ENCODE measurements at regions not wholly inside any gene's neighbourhood (a gene's known extent, or its start where the extent isn't known, plus 50 kb on each side); places are given as distances from the start of the nearest gene placed in this dataset.
A peak's percentile ranks its signal among the peaks of the same experiment; 100 is the strongest.
"Not testable (repeated sequence)": the region's sequence is repeated elsewhere in the genome, so short reads cannot be mapped to it uniquely, and the experiment has no call there.

DNA sequence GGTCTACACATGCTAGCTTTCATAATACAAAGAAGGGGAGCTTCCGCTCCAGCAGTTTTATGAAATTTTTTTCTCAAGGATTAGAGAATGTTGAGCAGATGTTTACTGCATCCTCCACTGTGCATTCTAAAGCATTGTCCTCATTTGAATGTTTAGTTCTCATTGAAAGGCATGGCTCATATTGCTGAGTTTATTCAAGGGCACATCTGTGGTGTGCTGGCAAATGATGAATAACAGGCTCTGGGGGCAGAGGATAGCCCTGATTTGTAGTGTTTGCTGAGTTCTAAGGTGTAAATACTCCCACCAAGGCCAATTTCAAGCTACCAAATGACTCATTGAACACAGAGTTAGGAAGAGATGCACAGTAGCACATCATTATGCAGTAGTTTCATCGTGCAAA is 303.2 kb upstream of the FAM78B start:
- no peak overlapping the region for H3K4me3 ChIP-seq
- no peak overlapping the region for H3K27ac ChIP-seq
- DNase-seq (ENCODE audit: low read depth in 1 of 2, low spot score in 2 of 2) = no peak

DNA sequence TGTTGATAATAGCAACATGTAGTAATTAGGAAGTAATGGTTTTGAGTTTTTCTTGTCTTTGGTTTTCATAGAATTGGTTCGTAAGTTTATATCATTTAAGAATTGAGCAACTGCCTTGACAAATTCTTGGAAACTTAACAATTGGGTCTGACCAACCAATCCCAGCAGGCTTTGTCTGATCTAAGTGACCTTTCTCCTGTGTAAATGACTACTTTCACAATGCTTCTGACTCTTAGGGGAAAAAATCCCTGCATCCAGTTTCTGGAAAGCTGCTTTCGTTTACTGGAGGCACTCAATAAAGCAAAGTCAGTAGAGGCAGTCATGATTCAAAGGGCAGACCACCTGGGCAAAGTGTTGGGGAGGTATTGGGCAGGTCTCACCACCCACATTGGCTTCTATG is 303.6 kb upstream of the FAM78B start:
- H3K4me1 ChIP-seq (replicated peaks) = no peaks in the 10 kb centered on the region
- no peaks in the 10 kb centered on the region for H3K9me3 ChIP-seq (replicated peaks)
- H3K27ac ChIP-seq = no peak overlapping the region
- H3K27me3 ChIP-seq (replicated peaks) = no peaks in the 10 kb centered on the region
- DNase-seq (ENCODE audit: low read depth in 1 of 2, low spot score in 2 of 2) = no peak
- H3K4me3 ChIP-seq = no peak overlapping the region
- no peaks in the 10 kb centered on the region for H3K36me3 ChIP-seq

More for the DNA sequence above, 303.2 kb upstream of the FAM78B start:
- no peaks in the 10 kb centered on the region for H3K9me3 ChIP-seq (replicated peaks)
- no peaks in the 10 kb centered on the region for H3K4me1 ChIP-seq (replicated peaks)
- no peaks in the 10 kb centered on the region for H3K27me3 ChIP-seq (replicated peaks)
- no peaks in the 10 kb centered on the region for H3K36me3 ChIP-seq

DNA sequence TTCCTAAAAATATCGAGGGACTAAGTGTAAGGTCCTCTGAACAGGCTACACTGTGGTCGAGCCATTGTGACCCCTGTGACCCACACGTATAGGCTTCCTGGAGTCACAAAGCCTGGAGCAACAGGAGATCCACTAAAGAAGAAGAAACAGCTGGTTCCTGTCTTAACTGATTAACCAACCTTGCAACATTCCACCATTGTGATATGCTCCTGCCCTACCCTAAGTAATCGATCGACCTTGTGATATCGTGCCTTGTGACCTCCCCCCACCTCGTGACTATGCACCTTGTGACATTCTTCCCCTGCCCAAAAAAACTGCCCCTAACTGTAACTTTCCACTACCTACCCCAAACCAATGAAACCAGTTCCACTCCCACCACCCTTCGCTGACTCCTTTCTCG is 304.6 kb upstream of the FAM78B start:
- H3K4me3 ChIP-seq = no peak overlapping the region
- DNase-seq (ENCODE audit: low read depth in 1 of 2, low spot score in 2 of 2) = no peak
- no peaks in the 10 kb centered on the region for H3K4me1 ChIP-seq (replicated peaks)
- H3K36me3 ChIP-seq = no peaks in the 10 kb centered on the region
- no peak overlapping the region for H3K27ac ChIP-seq
- no peaks in the 10 kb centered on the region for H3K27me3 ChIP-seq (replicated peaks)
- H3K9me3 ChIP-seq (replicated peaks) = no peaks in the 10 kb centered on the region

DNA sequence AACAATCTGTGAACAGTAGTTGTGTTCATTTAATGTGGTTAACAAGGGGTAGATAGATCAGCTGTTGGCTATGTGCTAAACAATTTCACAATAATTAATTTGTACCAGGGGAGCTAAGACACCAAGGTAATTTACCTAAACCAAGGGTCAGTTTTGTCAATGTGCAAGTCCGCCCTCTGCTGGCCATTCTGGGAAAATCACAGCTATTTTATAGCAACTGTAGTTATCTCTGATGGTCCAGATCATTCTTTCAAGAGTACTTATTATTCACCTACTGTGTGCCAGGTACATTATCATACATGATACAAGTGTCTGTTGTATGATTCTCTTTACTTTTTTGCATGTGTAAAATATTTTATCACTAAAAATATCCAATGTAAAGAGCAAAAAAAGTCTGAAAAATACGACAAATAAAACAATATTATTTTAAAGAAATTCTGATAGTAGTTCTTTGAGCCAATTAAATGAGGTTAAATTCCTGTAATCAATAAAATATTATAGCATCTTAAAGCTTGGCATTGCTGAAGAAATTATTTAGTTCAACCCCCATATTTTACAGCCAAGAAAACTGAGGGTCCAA is 312.3 kb upstream of the FAM78B start:
- H3K4me1 ChIP-seq (replicated peaks) = no peaks in the 10 kb centered on the region
- H3K27me3 ChIP-seq (replicated peaks) = 0 out of 2 replicates have a peak, but pooled peaks cover 4% of the 10 kb centered on the region
- H3K27ac ChIP-seq = no peak overlapping the region
- no peaks in the 10 kb centered on the region for H3K36me3 ChIP-seq
- no peak overlapping the region for H3K4me3 ChIP-seq
- no peak for DNase-seq (ENCODE audit: low read depth in 1 of 2, low spot score in 2 of 2)
- 0 out of 2 replicates have a peak, but pooled peaks cover 2% of the 10 kb centered on the region for H3K9me3 ChIP-seq (replicated peaks)

- Histone ChIP-seq H3K27ac (no peak overlapping the region), H3K27me3 (replicated peaks) (0 out of 2 replicates have a peak, but pooled peaks cover 4% of the 10 kb centered on the region), H3K36me3 (no peaks in the 10 kb centered on the region), H3K4me1 (replicated peaks) (no peaks in the 10 kb centered on the region), H3K4me3 (no peak overlapping the region), H3K9me3 (replicated peaks) (0 out of 2 replicates have a peak, but pooled peaks cover 2% of the 10 kb centered on the region)
- no peak for DNase-seq (ENCODE audit: low read depth in 1 of 2, low spot score in 2 of 2)
Observed at GRCh38 chr1:166484471-166484870, 317.7 kb upstream of the FAM78B start.

GRCh38 chr1:166484871-166485270 is 318.1 kb upstream of the FAM78B start:
- H3K27ac ChIP-seq = no peak overlapping the region
- H3K27me3 ChIP-seq (replicated peaks) = 0 out of 2 replicates have a peak, but pooled peaks cover 4% of the 10 kb centered on the region
- H3K4me1 ChIP-seq (replicated peaks) = no peaks in the 10 kb centered on the region
- no peaks in the 10 kb centered on the region for H3K36me3 ChIP-seq
- no peak for DNase-seq (ENCODE audit: low read depth in 1 of 2, low spot score in 2 of 2)
- 0 out of 2 replicates have a peak, but pooled peaks cover 2% of the 10 kb centered on the region for H3K9me3 ChIP-seq (replicated peaks)
- no peak overlapping the region for H3K4me3 ChIP-seq

DNA sequence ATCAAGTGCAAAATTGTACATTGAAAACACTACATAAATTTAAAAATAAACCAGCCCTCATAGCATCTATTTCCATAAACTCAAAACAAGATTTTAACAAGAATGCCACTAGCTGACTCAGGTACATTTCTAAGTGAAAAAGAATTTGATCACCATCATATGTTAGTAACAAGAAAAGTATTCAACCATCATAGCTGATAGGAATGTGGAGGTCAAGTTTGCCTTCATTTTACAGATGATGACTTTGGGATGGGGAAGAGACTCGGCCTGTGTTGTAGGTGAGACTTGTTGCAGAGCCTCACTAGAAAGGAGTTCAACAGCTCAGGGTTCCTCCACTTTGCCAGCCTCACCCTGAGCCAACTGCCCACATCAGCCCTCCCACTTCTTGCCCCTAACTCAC is 318.8 kb upstream of the FAM78B start:
- Histone ChIP-seq H3K4me1 (replicated peaks) (no peaks in the 10 kb centered on the region), H3K36me3 (no peaks in the 10 kb centered on the region), H3K9me3 (replicated peaks) (0 out of 2 replicates have a peak, but pooled peaks cover 2% of the 10 kb centered on the region), H3K27ac (no peak overlapping the region), H3K4me3 (no peak overlapping the region), H3K27me3 (replicated peaks) (0 out of 2 replicates have a peak, but pooled peaks cover 4% of the 10 kb centered on the region)
- DNase-seq (ENCODE audit: low read depth in 1 of 2, low spot score in 2 of 2) = no peak

- Histone ChIP-seq H3K36me3 (no peaks in the 10 kb centered on the region), H3K9me3 (replicated peaks) (0 out of 2 replicates have a peak, but pooled peaks cover under 1% of the 10 kb centered on the region), H3K27me3 (replicated peaks) (no peaks in the 10 kb centered on the region), H3K4me1 (replicated peaks) (no peaks in the 10 kb centered on the region), H3K27ac (no peak overlapping the region), H3K4me3 (no peak overlapping the region)
- DNase-seq (ENCODE audit: low read depth in 1 of 2, low spot score in 2 of 2) = no peak
Observed at GRCh38 chr1:166488327-166488726, 321.5 kb upstream of the FAM78B start.

DNA sequence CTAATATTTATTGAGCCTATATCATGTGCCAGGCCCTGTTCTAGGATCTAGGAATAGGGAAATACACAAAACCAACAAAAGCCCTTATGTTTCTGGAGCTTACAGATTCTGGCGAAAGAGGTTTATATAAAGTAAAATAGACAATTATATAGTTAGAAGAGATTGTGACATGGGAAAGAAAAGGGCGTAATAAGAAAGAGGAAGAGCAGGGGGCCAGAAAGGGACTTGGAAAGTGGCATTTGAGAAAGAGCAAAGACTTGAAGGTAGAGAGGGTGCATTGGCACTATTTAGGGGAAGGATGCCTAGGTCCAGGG is 322.5 kb upstream of the FAM78B start:
- Histone ChIP-seq H3K4me3 (no peak overlapping the region), H3K27me3 (replicated peaks) (no peaks in the 10 kb centered on the region), H3K4me1 (replicated peaks) (no peaks in the 10 kb centered on the region), H3K36me3 (no peaks in the 10 kb centered on the region), H3K9me3 (replicated peaks) (no peaks in the 10 kb centered on the region), H3K27ac (no peak overlapping the region)
- no peak for DNase-seq (ENCODE audit: low read depth in 1 of 2, low spot score in 2 of 2)

- H3K27me3 ChIP-seq (replicated peaks) = no peaks in the 10 kb centered on the region
Observed at GRCh38 chr1:166489670-166490436, 323.1 kb upstream of the FAM78B start.

DNA sequence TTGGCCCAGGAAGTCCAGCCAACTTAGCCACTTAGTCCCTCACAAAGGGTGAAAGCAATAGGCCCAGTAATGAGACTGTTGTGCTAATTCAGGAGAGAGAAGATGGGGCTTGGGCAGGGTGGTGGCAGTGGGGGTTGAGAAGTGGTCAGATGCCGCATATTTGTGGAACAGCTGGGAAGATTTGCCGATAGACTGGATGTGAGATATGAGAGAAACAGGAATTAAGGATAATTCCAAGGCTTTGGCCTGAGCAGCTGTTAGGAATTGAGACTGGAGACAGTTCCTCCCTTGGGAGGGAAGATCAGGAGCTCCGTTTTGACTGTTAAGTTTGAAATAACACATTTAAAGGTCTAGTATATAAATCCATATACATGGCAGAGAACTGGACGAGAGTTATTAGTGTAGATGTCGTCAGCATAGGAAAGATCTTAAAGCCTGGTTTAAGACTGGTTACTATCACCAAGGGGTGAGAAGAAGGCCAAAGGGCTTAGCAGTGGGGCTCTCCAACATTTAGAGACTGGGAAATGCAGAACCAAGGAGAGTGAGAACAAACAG is 323.7 kb upstream of the FAM78B start:
- Histone ChIP-seq H3K27ac (no peak overlapping the region), H3K4me3 (no peak overlapping the region), H3K27me3 (replicated peaks) (no peaks in the 10 kb centered on the region), H3K9me3 (replicated peaks) (no peaks in the 10 kb centered on the region), H3K4me1 (replicated peaks) (no peaks in the 10 kb centered on the region), H3K36me3 (no peaks in the 10 kb centered on the region)
- no peak for DNase-seq (ENCODE audit: low read depth in 1 of 2, low spot score in 2 of 2)

More at GRCh38 chr1:166489670-166490436, 323.1 kb upstream of the FAM78B start:
- DNase-seq (ENCODE audit: low read depth in 1 of 2, low spot score in 2 of 2) = peak in 1 of 2 experiments; percentile 12
- no peaks in the 10 kb centered on the region for H3K4me1 ChIP-seq (replicated peaks)
- H3K9me3 ChIP-seq (replicated peaks) = no peaks in the 10 kb centered on the region
- peak overlapping the region; percentile 11; the same call in 1 of the 2 replicates for H3K4me3 ChIP-seq
- H3K36me3 ChIP-seq = no peaks in the 10 kb centered on the region
- H3K27ac ChIP-seq = no peak overlapping the region

DNA sequence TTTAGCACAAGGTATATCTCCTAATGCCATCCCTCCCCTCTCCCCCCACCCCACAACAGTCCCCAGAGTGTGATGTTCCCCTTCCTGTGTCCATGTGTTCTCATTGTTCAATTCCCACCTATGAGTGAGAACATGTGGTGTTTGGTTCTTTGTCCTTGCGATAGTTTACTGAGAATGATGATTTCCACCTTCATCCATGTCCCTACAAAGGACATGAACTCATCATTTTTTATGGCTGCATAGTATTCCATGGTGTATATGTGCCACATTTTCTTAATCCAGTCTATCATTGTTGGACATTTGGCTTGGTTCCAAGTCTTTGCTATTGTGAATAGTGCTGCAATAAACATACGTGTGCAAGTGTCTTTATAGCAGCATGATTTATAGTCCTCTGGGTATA is 327.0 kb upstream of the FAM78B start:
- not testable (repeated sequence) for H3K36me3 ChIP-seq; H3K27me3 ChIP-seq (replicated peaks); H3K4me1 ChIP-seq (replicated peaks); H3K27ac ChIP-seq; DNase-seq (ENCODE audit: low read depth in 1 of 2, low spot score in 2 of 2); H3K4me3 ChIP-seq; H3K9me3 ChIP-seq (replicated peaks)

DNA sequence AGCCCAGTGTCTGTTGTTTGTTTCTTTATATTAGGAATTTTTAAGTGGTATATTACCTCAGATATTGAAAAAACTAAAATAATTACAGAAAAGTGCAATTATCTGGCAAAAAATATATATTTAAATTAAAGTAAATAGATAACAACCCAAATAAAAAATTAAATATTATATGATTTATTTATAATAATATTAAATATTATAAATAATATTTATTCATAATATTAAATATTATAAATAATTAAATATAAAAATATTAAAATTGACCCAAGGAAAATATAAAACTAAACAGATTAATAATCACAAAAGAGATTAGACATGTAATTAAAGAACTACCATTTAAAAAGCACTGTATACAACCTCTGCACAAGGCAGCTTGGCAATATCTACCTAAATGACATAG is 331.9 kb upstream of the POGK start:
- Histone ChIP-seq H3K4me1 (replicated peaks) (no peaks in the 10 kb centered on the region), H3K4me3 (no peak overlapping the region), H3K9me3 (replicated peaks) (no peaks in the 10 kb centered on the region), H3K27me3 (replicated peaks) (no peaks in the 10 kb centered on the region), H3K27ac (no peak overlapping the region), H3K36me3 (no peaks in the 10 kb centered on the region)
- no peak for DNase-seq (ENCODE audit: low read depth in 1 of 2, low spot score in 2 of 2)

DNA sequence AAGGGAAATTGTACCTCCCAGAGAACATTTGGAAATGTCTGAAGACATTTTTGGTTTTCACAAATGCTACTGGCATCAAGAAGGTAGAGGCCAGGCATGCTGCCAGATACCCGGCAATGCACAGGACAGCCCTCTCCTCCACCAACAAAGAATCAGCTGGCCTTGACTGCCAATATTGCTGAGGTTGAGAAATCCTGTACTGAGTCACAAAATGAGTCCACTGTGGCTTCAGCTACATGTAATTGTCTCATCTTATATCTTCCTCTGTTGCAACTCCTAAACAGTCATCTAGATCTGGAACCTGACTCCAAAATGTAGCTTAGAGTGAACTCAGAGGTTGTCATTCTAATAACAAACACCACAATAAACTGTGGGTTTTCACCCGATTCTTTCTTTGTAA is 327.5 kb upstream of the POGK start:
- Histone ChIP-seq H3K9me3 (replicated peaks) (no peaks in the 10 kb centered on the region), H3K4me1 (replicated peaks) (no peaks in the 10 kb centered on the region), H3K27me3 (replicated peaks) (no peaks in the 10 kb centered on the region), H3K4me3 (no peak overlapping the region), H3K36me3 (no peaks in the 10 kb centered on the region), H3K27ac (no peak overlapping the region)
- DNase-seq (ENCODE audit: low read depth in 1 of 2, low spot score in 2 of 2) = no peak

All from SJSA1 (cell line).